ENCODE measurements at regions not wholly inside any gene's neighbourhood (a gene's known extent, or its start where the extent isn't known, plus 50 kb on each side); places are given as distances from the start of the nearest gene placed in this dataset.

DNA sequence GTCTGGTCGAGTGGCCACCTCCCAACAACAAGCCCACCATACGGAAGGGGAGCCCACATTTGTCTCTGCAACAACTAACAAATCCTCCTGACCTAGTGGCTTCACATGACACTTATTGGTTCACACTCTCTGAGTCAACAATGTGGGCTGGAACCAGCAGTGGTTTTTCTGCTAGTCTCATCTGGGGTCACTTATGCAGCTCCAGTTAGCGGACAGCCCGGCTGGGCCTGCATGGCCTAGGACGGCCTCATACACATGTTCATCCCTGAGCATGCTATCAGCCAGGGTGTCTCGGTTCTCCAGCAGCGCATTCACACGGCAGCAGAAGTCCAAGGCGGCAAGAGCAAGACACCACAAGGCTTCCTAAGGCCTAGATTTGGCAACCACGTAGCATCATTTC is 281.7 kb downstream of the XXYLT1 start:
- DNase-seq (no peak), ATAC-seq (ENCODE audit: insufficient read depth, low read depth) (no peak)
- H3K4me1 ChIP-seq (ENCODE audit: insufficient read depth, low read length), result no peaks in the 10 kb centered on the region
- H3K4me3 ChIP-seq (ENCODE audit: low read depth in 1 of 2, low read length in 2 of 2), result no peak overlapping the region
- H3K9ac ChIP-seq (ENCODE audit: low read depth, low read length), result no peak overlapping the region
- no peaks in the 10 kb centered on the region for H3K79me2 ChIP-seq (ENCODE audit: insufficient read depth, low read length)
- no peaks in the 10 kb centered on the region for H3K9me3 ChIP-seq (ENCODE audit: insufficient read depth, low read length, severe bottlenecking)
- no peaks in the 10 kb centered on the region for H3K36me3 ChIP-seq (ENCODE audit: insufficient read depth, low read length)
- peaks cover 2% of the 10 kb centered on the region for H3K27me3 ChIP-seq (ENCODE audit: insufficient read depth, low read length, poor library complexity)
- no peak overlapping the region for H2AFZ ChIP-seq (ENCODE audit: low read depth, low read length)
- no peak overlapping the region for H3K4me2 ChIP-seq (ENCODE audit: insufficient read depth, low read length)
- H4K20me1 ChIP-seq (ENCODE audit: insufficient read depth, low read length), result no peaks in the 10 kb centered on the region
- no peak for TF ChIP-seq EZH2 (IDR thresholded peaks at IDR 0.05; ENCODE audit: borderline replicate concordance, low read depth, low read length, severe bottlenecking)
- TF ChIP-seq CTCF (IDR thresholded peaks at IDR 0.05; ENCODE audit: borderline replicate concordance, extremely low read depth, low read length, poor library complexity, severe bottlenecking), result no peak
- H3K27ac ChIP-seq (ENCODE audit: low read length), result no peak overlapping the region

DNA sequence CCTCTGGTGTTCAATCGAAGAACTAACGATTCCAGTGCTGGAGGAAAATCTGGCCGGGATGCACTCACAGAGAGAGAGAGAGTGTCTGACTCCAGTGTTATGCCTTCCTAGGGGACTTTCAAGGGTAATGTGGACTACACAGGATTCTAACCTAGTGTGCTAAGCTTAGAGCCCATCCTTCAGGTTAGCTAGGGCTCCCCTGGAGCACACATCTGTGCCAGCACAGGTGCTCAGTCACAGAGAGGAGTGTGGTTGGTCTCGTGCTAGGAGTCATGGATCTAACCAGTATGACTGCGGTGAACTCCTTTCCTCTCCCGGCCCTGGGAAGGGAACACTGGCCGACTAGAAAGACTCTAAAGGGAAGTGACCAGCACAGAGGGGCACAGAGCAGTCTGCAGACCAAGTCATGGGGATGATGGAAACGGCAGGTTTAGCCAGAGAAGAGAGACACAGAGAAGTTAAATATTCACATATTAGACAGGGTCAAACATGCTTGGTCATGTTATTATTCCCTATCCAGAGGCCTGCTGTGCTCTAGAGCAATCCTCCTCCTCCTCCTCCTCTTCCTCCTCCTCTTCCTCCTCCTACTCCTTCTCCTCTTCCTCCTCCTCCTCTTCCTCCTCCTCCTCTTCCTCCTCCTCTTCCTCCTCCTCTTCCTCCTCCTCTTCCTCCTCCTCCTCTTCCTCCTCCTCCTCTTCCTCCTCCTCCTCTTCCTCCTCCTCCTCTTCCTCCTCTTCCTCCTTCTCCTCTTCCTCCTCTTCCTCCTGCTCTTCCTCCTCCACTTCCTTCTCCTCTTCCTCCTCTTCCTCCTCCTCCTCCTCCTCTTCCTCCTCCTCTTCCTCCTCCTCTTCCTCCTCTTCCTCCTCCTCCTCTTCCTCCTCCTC is 280.3 kb downstream of the XXYLT1 start:
- TF ChIP-seq EZH2 (IDR thresholded peaks at IDR 0.05; ENCODE audit: borderline replicate concordance, low read depth, low read length, severe bottlenecking), result no peak
- Histone ChIP-seq H3K9me3 (ENCODE audit: insufficient read depth, low read length, severe bottlenecking) (no peaks in the 10 kb centered on the region), H3K36me3 (ENCODE audit: insufficient read depth, low read length) (no peaks in the 10 kb centered on the region), H3K4me3 (ENCODE audit: low read depth in 1 of 2, low read length in 2 of 2) (no peak overlapping the region), H3K4me2 (ENCODE audit: insufficient read depth, low read length) (no peak overlapping the region), H4K20me1 (ENCODE audit: insufficient read depth, low read length) (no peaks in the 10 kb centered on the region), H3K4me1 (ENCODE audit: insufficient read depth, low read length) (no peaks in the 10 kb centered on the region), H2AFZ (ENCODE audit: low read depth, low read length) (no peak overlapping the region), H3K79me2 (ENCODE audit: insufficient read depth, low read length) (no peaks in the 10 kb centered on the region), H3K27me3 (ENCODE audit: insufficient read depth, low read length, poor library complexity) (peaks cover 3% of the 10 kb centered on the region), H3K27ac (ENCODE audit: low read length) (no peak overlapping the region), H3K9ac (ENCODE audit: low read depth, low read length) (no peak overlapping the region)
- DNase-seq (no peak), ATAC-seq (ENCODE audit: insufficient read depth, low read depth) (no peak)

- H3K79me2 ChIP-seq (ENCODE audit: insufficient read depth, low read length), result no peaks in the 10 kb centered on the region
- no peak overlapping the region for H2AFZ ChIP-seq (ENCODE audit: low read depth, low read length)
- no peaks in the 10 kb centered on the region for H4K20me1 ChIP-seq (ENCODE audit: insufficient read depth, low read length)
- H3K9ac ChIP-seq (ENCODE audit: low read depth, low read length), result no peak overlapping the region
- ATAC-seq (ENCODE audit: insufficient read depth, low read depth) (no peak), DNase-seq (no peak)
- no peak overlapping the region for H3K4me2 ChIP-seq (ENCODE audit: insufficient read depth, low read length)
- no peaks in the 10 kb centered on the region for H3K9me3 ChIP-seq (ENCODE audit: insufficient read depth, low read length, severe bottlenecking)
- no peak overlapping the region for H3K27ac ChIP-seq (ENCODE audit: low read length)
- no peak overlapping the region for H3K4me3 ChIP-seq (ENCODE audit: low read depth in 1 of 2, low read length in 2 of 2)
- H3K4me1 ChIP-seq (ENCODE audit: insufficient read depth, low read length), result no peaks in the 10 kb centered on the region
- H3K27me3 ChIP-seq (ENCODE audit: insufficient read depth, low read length, poor library complexity), result peaks cover 9% of the 10 kb centered on the region
- TF ChIP-seq CTCF (IDR thresholded peaks at IDR 0.05; ENCODE audit: borderline replicate concordance, extremely low read depth, low read length, poor library complexity, severe bottlenecking) (no peak), EZH2 (IDR thresholded peaks at IDR 0.05; ENCODE audit: borderline replicate concordance, low read depth, low read length, severe bottlenecking) (no peak)
- H3K36me3 ChIP-seq (ENCODE audit: insufficient read depth, low read length), result no peaks in the 10 kb centered on the region
Observed at GRCh38 chr3:194991338-194991654, 279.7 kb downstream of the XXYLT1 start.

GRCh38 chr3:194993896-194994295 is 277.1 kb downstream of the XXYLT1 start:
- no peaks in the 10 kb centered on the region for H3K36me3 ChIP-seq (ENCODE audit: insufficient read depth, low read length)
- no peaks in the 10 kb centered on the region for H3K9me3 ChIP-seq (ENCODE audit: insufficient read depth, low read length, severe bottlenecking)
- DNase-seq, result no peak
- no peak overlapping the region for H3K4me3 ChIP-seq (ENCODE audit: low read depth in 1 of 2, low read length in 2 of 2)
- H2AFZ ChIP-seq (ENCODE audit: low read depth, low read length), result no peak overlapping the region
- no peaks in the 10 kb centered on the region for H3K4me1 ChIP-seq (ENCODE audit: insufficient read depth, low read length)
- ATAC-seq (ENCODE audit: insufficient read depth, low read depth), result no peak
- TF ChIP-seq CTCF (IDR thresholded peaks at IDR 0.05; ENCODE audit: borderline replicate concordance, extremely low read depth, low read length, poor library complexity, severe bottlenecking) (no peak), EZH2 (IDR thresholded peaks at IDR 0.05; ENCODE audit: borderline replicate concordance, low read depth, low read length, severe bottlenecking) (no peak)
- H4K20me1 ChIP-seq (ENCODE audit: insufficient read depth, low read length), result no peaks in the 10 kb centered on the region
- H3K27me3 ChIP-seq (ENCODE audit: insufficient read depth, low read length, poor library complexity), result peaks cover 17% of the 10 kb centered on the region
- no peak overlapping the region for H3K9ac ChIP-seq (ENCODE audit: low read depth, low read length)
- no peak overlapping the region for H3K27ac ChIP-seq (ENCODE audit: low read length)
- no peak overlapping the region for H3K4me2 ChIP-seq (ENCODE audit: insufficient read depth, low read length)
- H3K79me2 ChIP-seq (ENCODE audit: insufficient read depth, low read length), result no peaks in the 10 kb centered on the region
